Epithelial cell of esophagus (primary cell): ENCODE measurements at regions not wholly inside any gene's neighbourhood (a gene's known extent, or its start where the extent isn't known, plus 50 kb on each side); places are given as distances from the start of the nearest gene placed in this dataset.

Experiments
- DNase-seq: peaks from one replicate; pipeline ENCODE4 v3.0.0; 2010; ENCODE audit warnings: low read depth
- H3K4me3 ChIP-seq: 2 replicates; pipeline ENCODE4 v1.5.1; 2011; ENCODE audit warnings: mild to moderate bottlenecking, low read length, control low read depth
- TF ChIP-seq, protein P1 (sequence below): IDR thresholded peaks from 2 replicates; pipeline ENCODE4 v1.5.1; 2011; ENCODE audit warnings: low read depth, mild to moderate bottlenecking, low read length, control low read depth, inconsistent platforms; ENCODE audit not compliant: insufficient read depth; ENCODE audit errors: missing control alignments

- TF ChIP-seq, protein P1, sequence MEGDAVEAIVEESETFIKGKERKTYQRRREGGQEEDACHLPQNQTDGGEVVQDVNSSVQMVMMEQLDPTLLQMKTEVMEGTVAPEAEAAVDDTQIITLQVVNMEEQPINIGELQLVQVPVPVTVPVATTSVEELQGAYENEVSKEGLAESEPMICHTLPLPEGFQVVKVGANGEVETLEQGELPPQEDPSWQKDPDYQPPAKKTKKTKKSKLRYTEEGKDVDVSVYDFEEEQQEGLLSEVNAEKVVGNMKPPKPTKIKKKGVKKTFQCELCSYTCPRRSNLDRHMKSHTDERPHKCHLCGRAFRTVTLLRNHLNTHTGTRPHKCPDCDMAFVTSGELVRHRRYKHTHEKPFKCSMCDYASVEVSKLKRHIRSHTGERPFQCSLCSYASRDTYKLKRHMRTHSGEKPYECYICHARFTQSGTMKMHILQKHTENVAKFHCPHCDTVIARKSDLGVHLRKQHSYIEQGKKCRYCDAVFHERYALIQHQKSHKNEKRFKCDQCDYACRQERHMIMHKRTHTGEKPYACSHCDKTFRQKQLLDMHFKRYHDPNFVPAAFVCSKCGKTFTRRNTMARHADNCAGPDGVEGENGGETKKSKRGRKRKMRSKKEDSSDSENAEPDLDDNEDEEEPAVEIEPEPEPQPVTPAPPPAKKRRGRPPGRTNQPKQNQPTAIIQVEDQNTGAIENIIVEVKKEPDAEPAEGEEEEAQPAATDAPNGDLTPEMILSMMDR: no peak
- no peak overlapping the region for H3K4me3 ChIP-seq
- DNase-seq: no peak
Measured at GRCh38 chr1:62955666-62956065, 171.7 kb downstream of the ATG4C start.

- H3K4me3 ChIP-seq: no peak overlapping the region
- TF ChIP-seq, protein P1: no peak
- no peak for DNase-seq
Measured at GRCh38 chr1:62962014-62962812, 178.3 kb downstream of the ATG4C start.

DNA sequence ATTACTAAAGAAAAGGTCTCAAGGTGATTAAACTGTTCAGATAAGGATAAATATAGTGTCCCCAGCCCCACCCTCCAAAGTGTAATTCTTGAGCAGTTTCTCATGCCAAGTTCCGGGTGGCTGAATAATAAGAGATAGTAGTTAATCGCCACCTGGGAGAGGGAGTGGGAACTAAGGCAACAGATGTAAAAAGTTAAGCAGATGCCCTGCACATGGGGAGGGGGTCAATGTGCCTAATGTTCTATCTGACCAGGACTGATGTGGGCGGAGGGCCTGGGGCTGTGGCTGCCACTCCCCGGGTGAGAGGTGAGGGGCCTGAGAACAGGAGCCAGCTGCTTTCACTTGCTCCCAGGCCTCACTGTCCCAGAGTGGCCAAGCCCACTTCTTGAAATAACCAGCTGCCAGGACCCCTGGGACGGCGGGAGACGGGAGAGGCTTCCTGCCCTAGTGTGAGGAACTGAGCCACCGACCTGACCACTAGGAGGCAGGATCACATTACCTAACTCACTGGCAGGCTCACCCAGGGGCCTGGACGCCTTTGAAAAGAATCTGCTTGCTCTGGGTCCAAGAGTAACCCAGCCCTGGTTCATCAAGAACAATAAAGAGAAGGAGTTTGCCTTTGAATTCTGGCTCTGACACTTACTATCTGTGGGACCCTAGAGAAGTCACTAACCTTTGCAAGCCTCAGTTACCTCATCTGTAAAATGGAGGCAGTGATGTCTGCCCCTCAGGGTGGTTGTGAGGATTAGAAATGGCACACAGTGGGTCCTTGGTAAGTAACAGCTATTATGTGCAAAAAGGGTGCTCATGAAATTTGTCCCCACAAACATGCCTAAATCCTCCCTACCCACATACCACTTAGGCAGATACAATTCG lies 179.2 kb downstream of the ATG4C start:
- no peak overlapping the region for H3K4me3 ChIP-seq
- TF ChIP-seq, protein P1: peak; percentile 37
- DNase-seq: peak; percentile 41

- TF ChIP-seq, protein P1: no peak
- no peak for DNase-seq
- H3K4me3 ChIP-seq: no peak overlapping the region
Measured at GRCh38 chr1:62964141-62964540, 180.2 kb downstream of the ATG4C start.

DNA sequence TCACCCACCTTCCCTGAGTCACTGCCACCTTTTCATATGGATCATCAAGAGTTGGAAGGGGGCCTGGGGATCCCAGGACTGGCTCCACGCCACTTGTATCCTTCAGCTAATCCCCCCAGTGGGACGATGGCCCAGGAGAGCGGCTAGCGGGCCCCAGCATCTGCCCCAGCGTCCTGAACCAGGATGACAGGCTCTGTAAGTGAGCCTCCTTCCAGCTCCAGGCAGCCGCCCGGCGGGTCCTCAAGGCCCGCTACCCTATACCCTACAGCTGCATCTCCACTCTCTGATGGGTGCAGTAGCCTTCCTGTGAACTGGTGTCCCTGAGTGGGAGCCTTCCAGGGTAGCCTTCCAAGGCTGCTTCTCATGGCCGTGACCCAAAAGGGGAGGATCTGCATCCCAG lies 183.1 kb downstream of the ATG4C start:
- TF ChIP-seq, protein P1: no peak
- H3K4me3 ChIP-seq: no peak overlapping the region
- DNase-seq: no peak

DNA sequence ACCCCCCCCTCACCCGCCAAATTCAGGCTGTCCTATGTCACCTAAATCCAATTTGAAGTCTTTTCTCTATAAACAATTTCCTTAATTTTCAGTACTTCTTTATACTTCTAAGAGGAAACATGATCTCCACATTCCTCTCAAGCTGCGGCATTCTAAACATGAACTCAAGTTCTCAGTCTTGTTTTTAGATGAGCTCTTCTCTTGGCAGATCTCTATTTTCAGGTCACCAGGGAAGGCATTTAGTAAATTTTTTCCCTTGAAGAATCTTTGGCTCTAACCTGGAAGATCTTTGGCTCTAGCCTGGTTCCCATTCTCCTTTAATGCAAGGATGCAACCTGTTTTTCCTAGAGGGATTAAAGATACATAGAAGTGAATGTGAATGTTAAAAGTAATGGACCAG lies 193.4 kb downstream of the ATG4C start:
- DNase-seq: no peak
- no peak overlapping the region for H3K4me3 ChIP-seq
- TF ChIP-seq, protein P1: no peak
